NCI-H748 treated with DMSO at 0.1 percent for 48 hours (cell line): ENCODE measurements at regions not wholly inside any gene's neighbourhood (a gene's known extent, or its start where the extent isn't known, plus 50 kb on each side); places are given as distances from the start of the nearest gene placed in this dataset.
A peak's percentile ranks its signal among the peaks of the same experiment; 100 is the strongest.
"Not testable (repeated sequence)": the region's sequence is repeated elsewhere in the genome, so short reads cannot be mapped to it uniquely, and the experiment has no call there.

Experiments
- DNase-seq: peaks from one replicate; lab custom pipeline; 2025; lab: John Stamatoyannopoulos, UW

- no peak for DNase-seq
Measured at GRCh38 chr7:32223071-32223650, 153.0 kb upstream of the PDE1C start.

GRCh38 chr7:32222251-32222900, 152.2 kb upstream of the PDE1C start:
- DNase-seq = no peak

- no peak for DNase-seq
Measured at GRCh38 chr7:32221736-32222135, 151.5 kb upstream of the PDE1C start.

GRCh38 chr7:32221056-32221455, 150.8 kb upstream of the PDE1C start:
- no peak for DNase-seq

- DNase-seq = not testable (repeated sequence)
Measured at GRCh38 chr7:32219831-32220230, 149.6 kb upstream of the PDE1C start.

GRCh38 chr7:32219416-32219815, 149.2 kb upstream of the PDE1C start:
- DNase-seq = no peak

GRCh38 chr7:32218741-32219288, 148.6 kb upstream of the PDE1C start:
- DNase-seq = no peak

- DNase-seq = no peak
Measured at GRCh38 chr7:32218154-32218467, 147.9 kb upstream of the PDE1C start.

- no peak for DNase-seq
Measured at GRCh38 chr7:32217341-32218153, 147.3 kb upstream of the PDE1C start.

GRCh38 chr7:32216759-32217158, 146.6 kb upstream of the PDE1C start:
- DNase-seq = no peak

- no peak for DNase-seq
Measured at GRCh38 chr7:32215697-32216096, 145.5 kb upstream of the PDE1C start.

- no peak for DNase-seq
Measured at GRCh38 chr7:32214913-32215312, 144.7 kb upstream of the PDE1C start.

- DNase-seq = no peak
Measured at GRCh38 chr7:32212321-32212720, 142.1 kb upstream of the PDE1C start.

GRCh38 chr7:32206987-32207386, 136.8 kb upstream of the PDE1C start:
- no peak for DNase-seq

- no peak for DNase-seq
Measured at GRCh38 chr7:32206488-32206887, 136.3 kb upstream of the PDE1C start.

- DNase-seq = not testable (repeated sequence)
Measured at GRCh38 chr7:32205298-32205824, 135.2 kb upstream of the PDE1C start.

GRCh38 chr7:32204361-32205018, 134.3 kb upstream of the PDE1C start:
- peak; percentile 50 for DNase-seq

GRCh38 chr7:32200646-32201045, 130.4 kb upstream of the PDE1C start:
- DNase-seq = no peak

- no peak for DNase-seq
Measured at GRCh38 chr7:32194537-32194936, 124.3 kb upstream of the PDE1C start.

- DNase-seq = no peak
Measured at GRCh38 chr7:32191305-32191704, 121.1 kb upstream of the PDE1C start.

GRCh38 chr7:32179567-32179966, 109.4 kb upstream of the PDE1C start:
- no peak for DNase-seq

- DNase-seq = no peak
Measured at GRCh38 chr7:32178677-32179366, 108.6 kb upstream of the PDE1C start.
